NCI-H1092 (cell line): ENCODE measurements at regions not wholly inside any gene's neighbourhood (a gene's known extent, or its start where the extent isn't known, plus 50 kb on each side); places are given as distances from the start of the nearest gene placed in this dataset.
"Not testable (repeated sequence)": the region's sequence is repeated elsewhere in the genome, so short reads cannot be mapped to it uniquely, and the experiment has no call there.

ENCODE experiments used
- DNase-seq: peaks from one replicate; lab custom pipeline; 2025; lab: John Stamatoyannopoulos, UW

DNA sequence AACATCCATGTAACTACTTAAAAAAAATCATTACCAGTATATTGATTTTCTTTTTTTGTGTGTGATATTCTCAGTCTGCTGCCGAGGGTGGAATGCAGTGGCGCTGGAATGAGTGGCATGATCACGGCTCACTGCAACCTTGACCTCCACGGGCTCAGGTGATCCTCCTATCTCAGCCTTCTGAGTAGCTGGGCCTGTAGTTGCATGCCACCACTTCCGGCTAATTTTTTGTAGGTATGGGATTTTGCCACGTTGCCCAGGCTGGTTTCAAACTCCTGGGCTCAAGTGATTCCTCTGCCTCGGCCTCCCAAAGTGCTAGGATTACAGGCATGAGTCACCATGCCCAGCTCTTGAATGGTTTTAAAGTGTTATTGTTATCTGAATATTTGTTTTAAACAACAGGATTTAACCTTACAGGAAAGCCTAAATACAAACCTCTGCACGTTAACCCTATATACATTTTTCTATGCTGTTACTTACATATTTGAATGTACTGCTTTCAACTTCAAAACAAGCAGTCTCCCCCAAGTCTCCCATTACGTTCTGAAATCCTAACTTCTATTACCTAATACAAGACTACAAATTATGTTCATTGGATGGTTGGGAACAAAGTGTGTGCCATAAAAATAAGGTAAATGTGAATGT lies 61.7 kb downstream of the KPNA2 start:
- DNase-seq: no peak

DNA sequence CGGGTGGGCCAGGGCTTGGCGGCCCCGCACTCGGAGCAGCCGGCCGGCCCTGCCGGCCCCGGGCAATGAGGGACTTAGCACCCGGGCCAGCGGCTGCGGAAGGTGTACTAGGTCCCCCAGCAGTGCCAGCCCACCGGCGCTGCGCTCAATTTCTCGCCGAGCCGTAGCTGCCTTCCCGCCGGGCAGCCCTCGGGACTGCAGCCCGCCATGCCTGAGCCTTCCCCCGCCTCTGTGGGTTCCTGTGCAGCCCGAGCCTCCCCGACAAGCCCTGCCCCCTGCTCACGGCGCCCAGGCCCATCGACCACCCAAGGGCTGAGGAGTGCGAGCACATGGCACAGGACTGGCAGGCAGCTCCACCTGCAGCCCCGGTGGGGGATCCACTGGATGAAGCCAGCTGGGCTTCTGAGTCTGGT lies 63.8 kb downstream of the KPNA2 start:
- not testable (repeated sequence) for DNase-seq

DNA sequence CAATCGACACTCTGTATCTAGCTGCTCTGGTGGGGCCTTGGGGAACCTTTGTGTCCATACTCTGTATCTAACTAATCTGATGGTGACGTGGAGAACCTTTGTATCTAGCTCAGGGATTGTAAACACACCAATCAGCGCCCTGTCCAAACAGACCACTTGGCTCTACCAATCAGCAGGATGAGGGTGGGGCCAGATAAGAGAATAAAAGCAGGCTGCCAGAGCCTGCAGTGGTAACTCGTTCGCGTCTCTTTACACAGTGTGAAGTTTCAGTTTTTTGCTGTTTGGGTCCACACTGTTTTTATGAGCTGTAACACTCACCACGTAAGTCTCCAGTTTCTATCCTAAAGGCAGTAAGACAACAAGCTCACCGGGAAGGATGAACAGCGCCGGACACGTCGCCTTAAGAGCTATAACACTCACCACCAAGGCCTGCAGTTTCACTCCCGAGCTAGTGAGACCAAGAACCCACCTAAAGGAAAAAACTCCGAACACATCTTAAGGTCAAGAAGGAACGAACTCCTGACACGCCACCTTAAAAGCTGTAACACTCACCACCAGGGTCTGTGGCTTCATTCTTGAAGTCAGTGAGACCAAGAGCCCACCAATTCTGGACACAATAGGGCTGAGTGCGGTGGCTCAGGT lies 64.6 kb downstream of the KPNA2 start:
- DNase-seq: no peak

- DNase-seq: peak; percentile 86
These were observed 65.8 kb downstream of the KPNA2 start for GRCh38 chr17:68101075-68101986.

DNA sequence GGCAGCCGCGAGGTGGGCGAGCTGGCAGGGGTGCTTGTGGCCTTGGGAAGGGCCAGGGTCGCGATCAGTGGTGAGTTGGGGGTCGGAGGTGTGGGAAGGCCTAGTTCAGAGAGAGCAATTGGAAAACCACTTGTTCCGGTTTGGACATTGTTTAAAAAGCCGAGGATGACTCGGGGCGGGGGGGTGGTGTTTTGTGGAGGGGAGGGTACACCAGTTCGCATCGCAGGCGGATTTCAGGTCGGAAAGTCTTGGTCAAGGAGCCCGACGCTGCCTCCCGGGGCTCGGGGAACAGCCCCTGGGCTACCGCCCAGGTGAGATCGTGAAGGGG lies 66.4 kb downstream of the KPNA2 start:
- no peak for DNase-seq

DNA sequence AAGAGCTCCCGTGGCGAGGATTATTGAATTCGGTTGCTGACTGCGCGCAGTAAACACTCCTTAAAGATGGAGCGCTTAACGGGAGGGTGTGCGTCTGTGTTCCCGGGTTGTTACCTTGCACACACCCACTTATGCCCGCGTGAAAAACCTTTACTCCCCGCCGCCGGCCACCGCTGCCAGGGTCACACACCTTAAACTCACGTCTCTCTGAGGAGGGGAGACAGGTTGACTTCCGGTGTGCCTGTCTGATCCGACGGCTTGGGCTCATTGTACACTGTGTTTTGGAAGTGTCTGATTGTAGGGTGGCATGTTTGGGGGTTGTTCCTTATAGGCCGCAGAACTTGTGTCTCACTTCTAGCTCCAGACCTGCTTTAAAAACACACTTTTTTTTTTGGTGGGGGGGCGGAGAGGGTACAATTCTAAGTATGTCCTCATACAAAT lies 66.8 kb downstream of the KPNA2 start:
- DNase-seq: no peak

- no peak for DNase-seq
These were observed 67.6 kb downstream of the KPNA2 start for GRCh38 chr17:68103148-68103547.

DNA sequence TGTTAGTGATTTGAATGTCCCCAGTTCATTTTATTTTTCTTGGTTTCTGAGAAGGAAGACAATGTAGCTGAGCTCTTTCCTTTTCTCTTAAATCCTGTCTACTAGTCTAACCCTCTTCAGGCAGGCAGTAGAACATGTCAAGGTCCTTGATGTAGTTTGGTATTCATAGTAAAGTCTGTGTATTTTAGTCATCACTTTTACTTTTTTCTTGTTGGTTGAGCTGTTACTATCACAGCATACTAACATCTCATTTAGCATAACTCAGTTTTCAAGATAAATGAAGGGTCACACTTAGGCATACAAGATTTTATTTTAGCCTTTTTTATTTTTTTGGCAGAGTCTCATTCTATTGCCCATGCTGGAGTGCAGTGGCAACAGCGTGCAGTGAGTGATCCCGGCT lies 70.5 kb downstream of the KPNA2 start:
- DNase-seq: no peak

GRCh38 chr17:68107373-68107772 lies 71.8 kb downstream of the KPNA2 start:
- no peak for DNase-seq

DNA sequence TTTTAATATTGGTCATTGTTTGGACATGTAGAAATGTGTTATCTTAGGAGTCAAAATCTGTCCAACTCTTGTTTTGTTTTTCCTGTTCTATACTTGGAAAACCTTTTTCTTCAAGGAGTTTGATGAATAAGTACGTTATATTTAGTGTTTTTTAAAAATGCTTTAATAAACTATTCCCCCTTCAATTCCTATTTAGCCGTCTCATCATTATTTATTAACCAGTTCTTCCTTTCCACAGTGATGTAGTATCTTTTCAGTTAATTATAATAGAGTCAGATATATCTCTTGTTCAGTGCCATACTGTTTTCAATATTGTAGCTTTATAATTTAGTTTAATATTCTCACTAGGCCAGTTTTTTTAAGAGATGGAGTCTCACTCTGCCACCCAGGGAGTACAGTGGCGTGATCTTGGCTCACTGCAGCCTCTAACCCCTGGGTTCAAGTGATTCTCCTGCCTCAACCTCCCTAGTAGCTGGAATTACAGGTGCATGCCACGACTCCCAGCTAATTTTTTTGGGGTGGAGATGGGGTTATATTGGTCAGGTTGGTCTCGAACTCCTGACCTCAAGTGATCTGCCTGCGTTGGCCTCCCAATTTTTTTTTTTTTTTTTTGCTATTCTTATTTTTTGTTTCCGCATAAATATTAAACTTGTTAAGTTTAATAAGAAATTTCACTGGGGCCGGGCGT lies 72.9 kb downstream of the KPNA2 start:
- DNase-seq: no peak

- not testable (repeated sequence) for DNase-seq
These were observed 73.9 kb downstream of the KPNA2 start for GRCh38 chr17:68109404-68109803.

- DNase-seq: not testable (repeated sequence)
These were observed 80.7 kb downstream of the KPNA2 start for GRCh38 chr17:68116211-68116610.

DNA sequence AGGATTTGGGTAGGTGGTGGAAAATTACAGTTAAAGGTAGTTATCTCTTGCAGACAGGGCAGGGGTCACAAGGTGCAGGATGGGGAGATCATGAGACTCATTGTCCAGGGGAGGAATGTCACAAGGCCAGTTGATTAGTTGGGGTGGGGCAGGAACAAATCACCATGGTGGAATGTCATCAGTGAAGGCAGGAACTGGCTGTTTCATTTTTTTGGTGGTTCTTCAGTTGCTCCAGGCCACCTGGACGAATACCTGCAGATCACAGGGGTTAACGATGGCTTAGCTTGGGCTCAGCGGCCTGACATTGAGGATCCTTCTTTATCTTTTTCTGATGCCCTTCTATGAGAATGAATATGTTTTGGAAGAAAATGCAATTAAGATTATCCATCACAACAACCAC lies 87.1 kb downstream of the KPNA2 start:
- no peak for DNase-seq

DNA sequence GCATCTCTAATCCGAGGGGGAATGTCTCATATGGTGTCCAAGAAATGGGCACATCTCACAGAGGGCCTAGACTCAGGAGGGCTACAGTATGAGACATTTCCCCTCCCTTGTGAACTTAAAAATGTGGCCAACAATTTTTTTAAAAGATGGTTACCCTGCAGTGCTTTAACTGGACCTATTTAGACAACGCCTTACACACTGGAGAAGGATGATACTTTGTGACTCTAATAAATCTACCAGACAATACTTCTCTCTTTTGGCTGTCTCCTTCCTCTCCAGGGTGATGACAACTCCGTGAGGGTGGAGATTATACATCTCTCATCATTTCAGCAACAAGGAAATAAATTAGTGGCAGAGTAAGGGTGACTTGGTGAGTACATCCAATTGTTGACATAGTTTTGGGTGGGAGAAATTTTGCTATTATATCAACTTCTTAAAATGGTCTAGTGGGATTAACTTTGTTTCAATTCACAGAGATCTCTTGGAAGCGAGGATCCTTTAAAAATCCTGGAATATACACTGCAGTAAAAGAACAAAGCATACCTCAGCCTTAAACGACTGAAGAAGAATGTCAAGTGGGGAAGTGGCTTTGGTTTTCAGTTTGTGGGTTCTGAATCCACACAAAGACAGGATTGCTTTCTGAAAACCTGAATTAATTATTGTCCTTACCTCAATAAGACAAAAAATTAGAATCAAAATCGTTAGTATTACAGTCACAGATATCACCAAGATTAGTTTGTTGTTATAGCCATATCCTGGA lies 89.8 kb downstream of the KPNA2 start:
- no peak for DNase-seq

- DNase-seq: no peak
These were observed 92.4 kb downstream of the KPNA2 start for GRCh38 chr17:68127914-68128313.

GRCh38 chr17:68131456-68131855 lies 95.9 kb downstream of the KPNA2 start:
- DNase-seq: no peak

DNA sequence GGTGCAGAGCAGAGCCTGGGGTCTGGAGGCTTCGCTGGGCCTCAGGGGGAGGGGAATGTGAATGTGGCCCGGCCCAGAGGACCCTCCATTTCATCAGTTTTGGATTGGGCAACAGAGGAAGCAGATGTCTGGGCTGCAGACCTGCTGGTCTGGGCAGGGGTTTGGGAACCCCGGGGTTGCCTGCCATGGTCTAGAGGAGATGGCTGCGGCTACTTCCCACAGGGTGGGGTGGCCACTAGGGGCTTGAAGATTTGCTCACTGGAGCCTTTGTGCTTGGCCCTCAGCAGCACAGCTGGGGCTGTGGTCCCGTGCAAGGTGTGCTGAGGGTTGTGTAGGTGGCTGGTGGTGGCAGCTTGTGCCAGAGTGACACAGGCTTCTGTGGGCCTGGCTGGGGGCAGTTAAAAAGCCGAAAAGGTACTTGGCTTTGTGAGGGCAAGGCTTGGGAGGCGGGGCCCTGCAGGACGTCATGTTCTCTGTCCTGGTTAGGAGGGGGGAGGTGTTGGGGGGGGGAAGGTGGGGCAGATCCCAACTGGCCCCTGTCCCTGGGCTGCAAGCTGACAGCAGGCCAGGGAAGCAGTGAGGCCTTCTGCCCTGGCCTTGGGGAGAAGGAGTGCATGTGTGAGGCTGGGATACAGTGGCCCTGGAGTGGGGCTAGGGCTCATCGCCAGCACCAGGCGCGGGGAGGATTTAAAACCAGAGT lies 98.0 kb downstream of the KPNA2 start:
- DNase-seq: no peak

GRCh38 chr17:68134046-68134637 lies 98.6 kb downstream of the KPNA2 start:
- no peak for DNase-seq

GRCh38 chr17:68134731-68135130 lies 99.2 kb downstream of the KPNA2 start:
- no peak for DNase-seq

DNA sequence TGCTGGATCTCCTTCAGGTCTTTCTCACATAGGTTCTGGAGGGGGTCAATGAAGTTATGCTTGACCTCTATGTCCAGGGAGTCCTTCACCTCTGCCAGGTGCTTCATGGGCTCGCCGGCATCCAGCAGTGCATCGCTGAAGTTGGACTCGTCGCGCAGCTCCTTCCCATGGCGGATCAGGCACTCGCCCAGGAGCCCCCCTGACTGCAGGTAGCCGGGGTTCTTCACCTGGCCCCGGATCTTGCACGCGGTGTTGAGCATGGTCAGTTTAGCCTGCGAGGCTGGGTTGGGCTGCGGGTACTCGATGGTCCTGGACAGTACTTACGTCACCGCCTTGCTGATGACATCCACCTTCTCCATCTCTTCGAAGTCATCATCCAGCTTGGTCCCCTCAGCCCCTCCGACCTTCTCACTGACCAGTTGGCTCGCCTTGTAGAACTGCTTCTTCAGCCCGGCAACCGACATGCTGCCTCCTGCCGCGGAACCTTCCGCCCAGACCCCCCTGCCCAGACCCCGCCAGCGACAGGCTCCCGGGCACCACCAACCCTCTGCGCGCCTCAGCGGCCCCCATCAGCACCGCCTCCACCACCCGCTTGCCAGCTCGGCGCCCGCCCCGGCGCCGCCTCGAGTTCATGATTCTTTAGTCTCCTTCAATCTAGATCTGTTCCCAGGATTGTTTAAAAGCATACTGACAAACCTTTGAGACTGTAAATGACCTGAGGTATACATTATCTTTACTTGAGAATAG lies 99.8 kb downstream of the KPNA2 start:
- no peak for DNase-seq
